Epithelial cell of proximal tubule (primary cell): ENCODE measurements at regions not wholly inside any gene's neighbourhood (a gene's known extent, or its start where the extent isn't known, plus 50 kb on each side); places are given as distances from the start of the nearest gene placed in this dataset.
A peak's percentile ranks its signal among the peaks of the same experiment; 100 is the strongest.

ENCODE experiments used
- DNase-seq: peaks from one replicate; pipeline ENCODE4 v3.0.0-alpha.2; 2011; ENCODE audit warnings: low read depth
- H3K4me3 ChIP-seq: 2 replicates; pipeline ENCODE4 v1.5.1; 2011; ENCODE audit warnings: low read depth, mild to moderate bottlenecking, low read length
- CTCF ChIP-seq: conservative IDR thresholded peaks from 2 replicates; pipeline ENCODE4 v1.5.1; 2012; ENCODE audit warnings: low read depth, mild to moderate bottlenecking, low read length

DNA sequence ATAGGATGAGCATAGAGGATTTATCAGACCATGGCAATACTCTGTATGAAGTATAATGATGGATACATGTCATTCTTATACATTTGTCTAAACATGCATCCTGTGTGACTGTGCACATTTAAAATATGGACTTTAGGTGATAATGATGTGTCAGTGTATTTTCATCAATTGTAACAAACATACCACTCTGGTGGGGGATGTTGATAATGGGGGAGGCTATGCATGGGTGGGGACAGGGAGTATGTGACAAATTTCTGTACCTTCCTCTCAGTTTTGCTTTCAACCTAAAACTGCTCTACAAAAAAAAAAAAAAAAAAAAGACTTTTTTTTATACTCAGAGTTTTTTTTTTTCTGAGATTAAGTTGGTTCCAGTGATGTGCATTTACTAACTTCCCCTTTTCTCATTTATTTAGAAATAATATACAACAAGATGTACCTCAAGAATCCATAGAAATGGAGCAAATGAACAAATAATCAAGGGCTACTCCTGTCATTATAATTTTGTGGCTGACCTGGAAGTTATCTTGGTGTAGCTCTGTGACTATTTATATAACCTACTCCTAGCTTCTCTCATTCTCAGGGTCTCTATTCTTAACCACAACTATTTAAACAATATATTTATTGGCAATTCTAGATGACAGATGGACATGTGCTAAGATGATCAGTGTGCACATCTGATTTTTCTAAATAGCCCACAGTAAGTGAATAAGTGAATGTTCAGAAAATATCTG lies 108.9 kb upstream of the ITGA4 start:
- no peak overlapping the region for H3K4me3 ChIP-seq
- DNase-seq = no peak
- TF ChIP-seq CTCF = no peak

GRCh38 chr2:181352158-181352557 lies 105.0 kb upstream of the ITGA4 start:
- TF ChIP-seq CTCF = no peak
- DNase-seq = no peak
- no peak overlapping the region for H3K4me3 ChIP-seq

DNA sequence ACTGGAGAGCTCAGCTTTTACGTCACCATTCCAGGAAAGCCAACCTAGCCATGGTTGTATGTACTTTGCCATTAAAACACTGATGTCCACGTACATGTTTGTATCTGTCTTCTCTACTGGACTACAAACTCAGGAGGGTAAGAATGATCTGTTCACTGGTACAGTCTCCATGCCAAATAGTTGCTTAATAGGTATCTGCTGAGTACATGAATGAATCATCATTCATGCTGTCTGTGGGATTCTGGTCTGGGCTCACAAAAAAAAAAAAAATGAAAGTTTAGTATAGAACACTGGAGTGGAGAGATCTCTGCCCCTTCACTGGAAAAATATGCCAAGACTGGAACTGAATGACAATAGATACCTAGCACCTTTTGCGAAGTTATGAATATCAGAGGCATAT lies 102.6 kb upstream of the ITGA4 start:
- peak; percentile 41 for DNase-seq
- no peak for TF ChIP-seq CTCF
- H3K4me3 ChIP-seq = no peak overlapping the region

DNA sequence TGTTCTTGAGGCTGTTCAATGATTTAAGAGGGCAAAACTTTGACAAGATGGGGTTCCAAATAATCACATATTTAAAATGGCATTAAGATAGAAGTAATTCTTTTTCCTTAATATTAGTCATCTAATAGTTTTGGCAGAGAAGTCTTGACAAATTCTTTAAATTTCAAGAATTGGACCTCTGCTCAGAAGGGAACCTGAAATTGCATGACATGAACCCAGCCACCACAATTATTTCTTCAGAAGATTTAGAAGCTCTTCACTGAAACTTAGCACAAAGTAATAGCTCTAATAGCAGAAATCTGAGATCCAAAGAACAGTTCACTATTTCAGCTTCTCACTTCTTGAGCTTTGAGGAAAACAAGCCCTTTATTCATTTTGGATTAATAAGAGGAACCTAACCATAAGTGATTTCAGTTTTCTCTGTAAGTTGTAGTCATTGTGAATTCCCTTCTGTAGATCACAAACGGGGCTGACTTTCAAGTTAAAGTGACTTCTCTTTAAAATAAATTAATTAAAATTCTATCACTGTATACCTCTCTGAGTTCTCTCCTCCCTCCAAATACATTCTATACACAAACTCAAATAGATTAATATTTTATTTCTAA lies 100.6 kb upstream of the ITGA4 start:
- TF ChIP-seq CTCF = no peak
- no peak for DNase-seq
- H3K4me3 ChIP-seq = no peak overlapping the region

- H3K4me3 ChIP-seq = no peak overlapping the region
- TF ChIP-seq CTCF = no peak
- no peak for DNase-seq
Observed at GRCh38 chr2:181357979-181358378, 99.2 kb upstream of the ITGA4 start.

DNA sequence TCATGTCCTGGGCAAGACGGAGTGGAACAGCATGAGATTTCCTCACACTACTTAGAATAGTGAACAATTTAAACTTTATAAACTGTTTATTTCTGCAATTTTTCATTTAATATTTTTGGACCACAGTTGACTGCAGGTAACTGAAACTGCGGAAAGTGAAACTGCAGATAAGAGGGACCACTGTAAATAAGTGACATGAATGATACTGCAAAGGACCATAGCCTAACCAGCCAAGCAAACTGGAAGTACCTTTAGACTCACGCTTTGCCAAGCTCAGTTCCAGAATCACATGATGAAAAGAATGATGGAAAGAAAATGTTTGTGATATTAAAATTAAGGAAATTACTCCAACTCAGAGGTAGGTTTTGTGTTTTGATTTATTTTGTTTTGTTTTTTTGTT lies 94.6 kb upstream of the ITGA4 start:
- TF ChIP-seq CTCF = no peak
- no peak overlapping the region for H3K4me3 ChIP-seq
- DNase-seq = no peak

GRCh38 chr2:181363164-181363563 lies 94.0 kb upstream of the ITGA4 start:
- TF ChIP-seq CTCF = no peak
- H3K4me3 ChIP-seq = no peak overlapping the region
- DNase-seq = no peak
